DOHH2 (cell line): ENCODE measurements at regions not wholly inside any gene's neighbourhood (a gene's known extent, or its start where the extent isn't known, plus 50 kb on each side); places are given as distances from the start of the nearest gene placed in this dataset.

Experiments used
- EZH2phosphoT487 ChIP-seq: fragments of 200-600 bp; sonication (generic); IDR thresholded peaks from 2 replicates; pipeline ENCODE4 v1.6.1; 2017; ENCODE audit warnings: borderline replicate concordance, mild to moderate bottlenecking, antibody characterized with exemption, low read length, moderate library complexity, mixed read lengths
- TF ChIP-seq, protein P1 (sequence below): fragments of 200-600 bp; sonication (generic); IDR thresholded peaks from one replicate; pipeline ENCODE4 v1.5.1; 2014; ENCODE audit warnings: antibody characterized with exemption, mild to moderate bottlenecking, low read depth, low read length; ENCODE audit not compliant: poor library complexity, severe bottlenecking

DNA sequence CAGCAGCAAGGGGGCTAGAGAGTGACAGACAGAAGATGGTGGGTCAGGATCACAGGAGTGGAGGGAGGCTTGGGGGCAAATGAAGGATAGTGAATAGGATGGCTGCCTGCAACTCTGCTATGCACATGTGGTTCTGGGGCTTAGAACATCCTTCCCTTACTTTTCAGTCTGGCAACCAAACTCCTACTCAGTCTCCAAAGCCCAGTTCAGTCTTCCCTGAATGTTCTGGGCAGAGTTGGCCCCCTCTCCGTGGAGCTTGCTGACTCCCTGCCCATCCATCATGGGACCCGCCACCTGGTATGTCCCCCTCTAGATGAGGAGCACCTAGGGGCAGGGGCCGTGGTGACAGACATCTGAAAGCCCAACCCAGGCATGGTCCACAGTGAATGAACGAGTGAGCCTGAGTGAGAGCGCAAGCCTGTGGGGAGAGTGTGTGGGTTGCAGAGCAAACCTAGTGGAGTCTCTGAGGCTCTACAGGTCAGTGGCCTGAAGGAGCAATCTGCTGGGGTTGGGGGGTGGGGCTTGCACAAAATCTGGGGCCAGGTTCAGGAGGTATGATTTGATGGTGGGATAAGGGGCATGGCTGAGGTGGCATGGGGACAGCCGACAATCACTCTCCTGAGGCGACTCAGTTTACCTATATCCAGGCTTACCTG lies 180.6 kb downstream of the FGF18 start:
- TF ChIP-seq, protein P1, sequence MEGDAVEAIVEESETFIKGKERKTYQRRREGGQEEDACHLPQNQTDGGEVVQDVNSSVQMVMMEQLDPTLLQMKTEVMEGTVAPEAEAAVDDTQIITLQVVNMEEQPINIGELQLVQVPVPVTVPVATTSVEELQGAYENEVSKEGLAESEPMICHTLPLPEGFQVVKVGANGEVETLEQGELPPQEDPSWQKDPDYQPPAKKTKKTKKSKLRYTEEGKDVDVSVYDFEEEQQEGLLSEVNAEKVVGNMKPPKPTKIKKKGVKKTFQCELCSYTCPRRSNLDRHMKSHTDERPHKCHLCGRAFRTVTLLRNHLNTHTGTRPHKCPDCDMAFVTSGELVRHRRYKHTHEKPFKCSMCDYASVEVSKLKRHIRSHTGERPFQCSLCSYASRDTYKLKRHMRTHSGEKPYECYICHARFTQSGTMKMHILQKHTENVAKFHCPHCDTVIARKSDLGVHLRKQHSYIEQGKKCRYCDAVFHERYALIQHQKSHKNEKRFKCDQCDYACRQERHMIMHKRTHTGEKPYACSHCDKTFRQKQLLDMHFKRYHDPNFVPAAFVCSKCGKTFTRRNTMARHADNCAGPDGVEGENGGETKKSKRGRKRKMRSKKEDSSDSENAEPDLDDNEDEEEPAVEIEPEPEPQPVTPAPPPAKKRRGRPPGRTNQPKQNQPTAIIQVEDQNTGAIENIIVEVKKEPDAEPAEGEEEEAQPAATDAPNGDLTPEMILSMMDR = no peak
- TF ChIP-seq EZH2phosphoT487 = no peak
